Keratinocyte (primary cell): ENCODE measurements at regions not wholly inside any gene's neighbourhood (a gene's known extent, or its start where the extent isn't known, plus 50 kb on each side); places are given as distances from the start of the nearest gene placed in this dataset.

Experiments used
- EZH2 ChIP-seq: IDR thresholded peaks from one replicate; pipeline ENCODE4 v1.6.1; 2012; ENCODE audit warnings: inconsistent platforms, mild to moderate bottlenecking, low read length, moderate library complexity
- TF ChIP-seq, protein P1 (sequence below), 3 experiments: IDR thresholded peaks in 1 of 3; conservative IDR thresholded peaks in 1 of 3; optimal IDR thresholded peaks in 1 of 3; 2 replicates in 2 of 3; 3 replicates in 1 of 3; pipeline versions ENCODE3 to v1.5.1; 2011; ENCODE audit warnings: low read length in 3 of 3, mild to moderate bottlenecking in 3 of 3, moderate library complexity in 2 of 3, control low read depth in 1 of 3, inconsistent platforms in 1 of 3; ENCODE audit not compliant: insufficient read depth in 2 of 3; ENCODE audit errors: extremely low read depth in 1 of 3

DNA sequence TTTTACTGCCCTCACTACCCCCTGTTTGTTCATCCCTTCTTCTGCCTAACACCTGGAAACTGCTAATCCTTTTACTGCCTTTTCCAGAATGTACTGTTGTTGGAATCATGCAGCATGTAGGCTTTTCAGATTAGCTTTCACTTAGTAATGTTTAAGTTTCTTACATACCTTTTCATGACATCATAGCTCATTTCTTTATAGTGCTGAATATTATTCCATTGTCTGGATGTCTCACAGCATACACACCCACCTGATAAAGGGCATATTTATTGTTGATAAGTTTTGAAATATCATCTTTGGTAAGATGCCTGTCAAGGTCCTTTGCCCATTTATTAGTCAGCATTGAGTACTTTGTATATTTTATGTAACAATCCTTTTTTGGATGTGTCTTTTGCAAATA is 588.2 kb upstream of the NRSN1 start:
- TF ChIP-seq, protein P1, sequence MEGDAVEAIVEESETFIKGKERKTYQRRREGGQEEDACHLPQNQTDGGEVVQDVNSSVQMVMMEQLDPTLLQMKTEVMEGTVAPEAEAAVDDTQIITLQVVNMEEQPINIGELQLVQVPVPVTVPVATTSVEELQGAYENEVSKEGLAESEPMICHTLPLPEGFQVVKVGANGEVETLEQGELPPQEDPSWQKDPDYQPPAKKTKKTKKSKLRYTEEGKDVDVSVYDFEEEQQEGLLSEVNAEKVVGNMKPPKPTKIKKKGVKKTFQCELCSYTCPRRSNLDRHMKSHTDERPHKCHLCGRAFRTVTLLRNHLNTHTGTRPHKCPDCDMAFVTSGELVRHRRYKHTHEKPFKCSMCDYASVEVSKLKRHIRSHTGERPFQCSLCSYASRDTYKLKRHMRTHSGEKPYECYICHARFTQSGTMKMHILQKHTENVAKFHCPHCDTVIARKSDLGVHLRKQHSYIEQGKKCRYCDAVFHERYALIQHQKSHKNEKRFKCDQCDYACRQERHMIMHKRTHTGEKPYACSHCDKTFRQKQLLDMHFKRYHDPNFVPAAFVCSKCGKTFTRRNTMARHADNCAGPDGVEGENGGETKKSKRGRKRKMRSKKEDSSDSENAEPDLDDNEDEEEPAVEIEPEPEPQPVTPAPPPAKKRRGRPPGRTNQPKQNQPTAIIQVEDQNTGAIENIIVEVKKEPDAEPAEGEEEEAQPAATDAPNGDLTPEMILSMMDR (optimal IDR thresholded peaks at IDR 0.05 in 1 of 3, IDR thresholded peaks at IDR 0.05 in 1 of 3, conservative IDR thresholded peaks at IDR 0.05 in 1 of 3; ENCODE audit: extremely low read depth in 1 of 3, insufficient read depth in 2 of 3, low read length in 3 of 3) = no peak
- TF ChIP-seq EZH2 = no peak
